Prostate gland (tissue), 2 donors: ENCODE measurements at regions not wholly inside any gene's neighbourhood (a gene's known extent, or its start where the extent isn't known, plus 50 kb on each side); places are given as distances from the start of the nearest gene placed in this dataset.

ENCODE experiments used
- POLR2A ChIP-seq: fragments of 450-650 bp; IDR thresholded peaks from one replicate; pipeline ENCODE4 v1.6.1; 2016; ENCODE audit warnings: antibody characterized with exemption, mild to moderate bottlenecking
- POLR2AphosphoS5 ChIP-seq: sonication (generic); formaldehyde crosslinking; IDR thresholded peaks from one replicate; pipeline ENCODE4 v1.6.1; 2017; ENCODE audit warnings: antibody characterized with exemption
- TF ChIP-seq, protein P1 (sequence below), 4 experiments: fragments of 200-600 bp in 2 of 4; fragments of 450-650 bp in 2 of 4; sonication (generic) in 2 of 4; IDR thresholded peaks; 1 replicate in 3 of 4; 2 replicates in 1 of 4; pipeline ENCODE4 v1.5.1; 2016 to 2019; ENCODE audit warnings: antibody characterized with exemption in 4 of 4, mild to moderate bottlenecking in 2 of 4, moderate library complexity in 2 of 4

GRCh38 chr20:20802328-20802727 lies 89.9 kb upstream of the RALGAPA2 start:
- TF ChIP-seq, protein P1, sequence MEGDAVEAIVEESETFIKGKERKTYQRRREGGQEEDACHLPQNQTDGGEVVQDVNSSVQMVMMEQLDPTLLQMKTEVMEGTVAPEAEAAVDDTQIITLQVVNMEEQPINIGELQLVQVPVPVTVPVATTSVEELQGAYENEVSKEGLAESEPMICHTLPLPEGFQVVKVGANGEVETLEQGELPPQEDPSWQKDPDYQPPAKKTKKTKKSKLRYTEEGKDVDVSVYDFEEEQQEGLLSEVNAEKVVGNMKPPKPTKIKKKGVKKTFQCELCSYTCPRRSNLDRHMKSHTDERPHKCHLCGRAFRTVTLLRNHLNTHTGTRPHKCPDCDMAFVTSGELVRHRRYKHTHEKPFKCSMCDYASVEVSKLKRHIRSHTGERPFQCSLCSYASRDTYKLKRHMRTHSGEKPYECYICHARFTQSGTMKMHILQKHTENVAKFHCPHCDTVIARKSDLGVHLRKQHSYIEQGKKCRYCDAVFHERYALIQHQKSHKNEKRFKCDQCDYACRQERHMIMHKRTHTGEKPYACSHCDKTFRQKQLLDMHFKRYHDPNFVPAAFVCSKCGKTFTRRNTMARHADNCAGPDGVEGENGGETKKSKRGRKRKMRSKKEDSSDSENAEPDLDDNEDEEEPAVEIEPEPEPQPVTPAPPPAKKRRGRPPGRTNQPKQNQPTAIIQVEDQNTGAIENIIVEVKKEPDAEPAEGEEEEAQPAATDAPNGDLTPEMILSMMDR (IDR thresholded peaks at IDR 0.05), result no peak
- TF ChIP-seq POLR2A (no peak), POLR2AphosphoS5 (no peak)
